ENCODE measurements at regions not wholly inside any gene's neighbourhood (a gene's known extent, or its start where the extent isn't known, plus 50 kb on each side); places are given as distances from the start of the nearest gene placed in this dataset.

DNA sequence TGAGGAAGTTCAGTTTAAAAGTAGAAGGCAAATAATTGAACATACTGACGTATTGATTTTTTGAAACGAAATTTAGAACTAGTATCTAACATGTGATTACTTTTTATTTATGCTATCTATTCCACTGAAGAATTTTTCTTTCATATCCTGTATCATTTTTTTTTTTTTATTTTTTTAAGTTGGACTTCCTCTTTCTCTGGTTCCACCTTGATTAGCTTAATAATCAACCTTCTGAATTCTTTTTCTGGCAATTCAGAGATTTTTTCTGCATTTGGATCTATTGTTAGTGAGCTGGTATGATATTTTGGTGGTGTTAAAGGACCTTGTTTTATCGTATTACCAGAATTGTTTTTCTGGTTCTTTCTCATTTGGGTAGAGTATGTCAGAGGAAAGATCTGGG, 411.2 kb downstream of the SOX11 start:
- no peak for DNase-seq (ENCODE audit: low spot score)
- Mint-ChIP-seq H3K4me1 (ENCODE audit: low read depth) (no peaks in the 10 kb centered on the region), H3K4me3 (ENCODE audit: unreplicated experiment) (no peak overlapping the region), H3K9me3 (ENCODE audit: low read depth) (peaks cover 10% of the 10 kb centered on the region), H3K27ac (ENCODE audit: unreplicated experiment) (no peak overlapping the region), H3K27me3 (ENCODE audit: low read depth) (no peaks in the 10 kb centered on the region), H3K36me3 (ENCODE audit: low read depth) (no peaks in the 10 kb centered on the region)
- TF ChIP-seq, protein P1, sequence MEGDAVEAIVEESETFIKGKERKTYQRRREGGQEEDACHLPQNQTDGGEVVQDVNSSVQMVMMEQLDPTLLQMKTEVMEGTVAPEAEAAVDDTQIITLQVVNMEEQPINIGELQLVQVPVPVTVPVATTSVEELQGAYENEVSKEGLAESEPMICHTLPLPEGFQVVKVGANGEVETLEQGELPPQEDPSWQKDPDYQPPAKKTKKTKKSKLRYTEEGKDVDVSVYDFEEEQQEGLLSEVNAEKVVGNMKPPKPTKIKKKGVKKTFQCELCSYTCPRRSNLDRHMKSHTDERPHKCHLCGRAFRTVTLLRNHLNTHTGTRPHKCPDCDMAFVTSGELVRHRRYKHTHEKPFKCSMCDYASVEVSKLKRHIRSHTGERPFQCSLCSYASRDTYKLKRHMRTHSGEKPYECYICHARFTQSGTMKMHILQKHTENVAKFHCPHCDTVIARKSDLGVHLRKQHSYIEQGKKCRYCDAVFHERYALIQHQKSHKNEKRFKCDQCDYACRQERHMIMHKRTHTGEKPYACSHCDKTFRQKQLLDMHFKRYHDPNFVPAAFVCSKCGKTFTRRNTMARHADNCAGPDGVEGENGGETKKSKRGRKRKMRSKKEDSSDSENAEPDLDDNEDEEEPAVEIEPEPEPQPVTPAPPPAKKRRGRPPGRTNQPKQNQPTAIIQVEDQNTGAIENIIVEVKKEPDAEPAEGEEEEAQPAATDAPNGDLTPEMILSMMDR (IDR thresholded peaks at IDR 0.05): no peak

DNA sequence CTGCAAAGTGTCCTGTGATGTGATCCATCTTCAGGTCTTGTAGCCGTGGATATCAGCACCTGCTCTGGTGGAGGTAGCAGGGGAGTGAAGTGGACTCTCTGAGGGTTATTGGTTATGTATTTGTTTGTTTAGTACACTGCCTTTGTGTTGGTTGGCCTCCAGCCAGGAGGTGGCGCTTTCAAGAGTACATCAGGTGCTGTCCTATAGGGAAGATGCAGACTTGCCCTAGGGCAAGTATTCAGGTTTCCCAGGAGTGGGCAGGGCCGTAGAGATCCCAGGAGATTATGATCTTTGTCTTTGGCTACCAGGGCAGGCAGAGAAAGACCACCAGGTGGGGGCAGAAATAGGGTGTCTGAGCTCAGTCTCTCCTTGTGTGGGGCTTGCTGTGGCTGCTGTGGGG, 411.8 kb downstream of the SOX11 start:
- no peak overlapping the region for H3K4me3 Mint-ChIP-seq (ENCODE audit: unreplicated experiment)
- DNase-seq (ENCODE audit: low spot score): no peak
- no peaks in the 10 kb centered on the region for H3K27me3 Mint-ChIP-seq (ENCODE audit: low read depth)
- H3K9me3 Mint-ChIP-seq (ENCODE audit: low read depth): peaks cover 10% of the 10 kb centered on the region
- TF ChIP-seq, protein P1 (IDR thresholded peaks at IDR 0.05): no peak
- no peaks in the 10 kb centered on the region for H3K4me1 Mint-ChIP-seq (ENCODE audit: low read depth)
- no peak overlapping the region for H3K27ac Mint-ChIP-seq (ENCODE audit: unreplicated experiment)
- no peaks in the 10 kb centered on the region for H3K36me3 Mint-ChIP-seq (ENCODE audit: low read depth)

DNA sequence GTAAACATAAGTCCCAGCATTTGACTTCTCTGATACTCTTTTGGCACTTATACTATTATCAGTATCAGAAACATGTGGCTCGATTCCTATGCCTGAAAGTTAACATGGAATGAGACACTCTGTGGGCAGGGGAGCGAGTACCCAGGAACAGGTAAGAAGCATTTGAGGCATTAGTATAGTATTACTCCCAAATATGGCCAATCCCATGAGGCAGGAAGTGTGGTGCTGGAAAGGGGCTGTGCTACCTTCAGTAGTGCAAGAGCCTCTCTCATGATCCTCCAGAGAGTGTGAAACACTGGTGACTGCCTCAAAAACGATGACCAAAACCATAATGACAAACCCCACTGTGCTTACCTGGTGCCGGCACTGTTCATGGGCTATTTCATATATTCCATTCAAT, 415.1 kb downstream of the SOX11 start:
- Mint-ChIP-seq H3K27ac (ENCODE audit: unreplicated experiment) (no peak overlapping the region), H3K27me3 (ENCODE audit: low read depth) (no peaks in the 10 kb centered on the region), H3K4me1 (ENCODE audit: low read depth) (no peaks in the 10 kb centered on the region), H3K4me3 (ENCODE audit: unreplicated experiment) (no peak overlapping the region), H3K36me3 (ENCODE audit: low read depth) (no peaks in the 10 kb centered on the region), H3K9me3 (ENCODE audit: low read depth) (peaks cover 6% of the 10 kb centered on the region)
- DNase-seq (ENCODE audit: low spot score): no peak
- TF ChIP-seq, protein P1 (IDR thresholded peaks at IDR 0.05): no peak

DNA sequence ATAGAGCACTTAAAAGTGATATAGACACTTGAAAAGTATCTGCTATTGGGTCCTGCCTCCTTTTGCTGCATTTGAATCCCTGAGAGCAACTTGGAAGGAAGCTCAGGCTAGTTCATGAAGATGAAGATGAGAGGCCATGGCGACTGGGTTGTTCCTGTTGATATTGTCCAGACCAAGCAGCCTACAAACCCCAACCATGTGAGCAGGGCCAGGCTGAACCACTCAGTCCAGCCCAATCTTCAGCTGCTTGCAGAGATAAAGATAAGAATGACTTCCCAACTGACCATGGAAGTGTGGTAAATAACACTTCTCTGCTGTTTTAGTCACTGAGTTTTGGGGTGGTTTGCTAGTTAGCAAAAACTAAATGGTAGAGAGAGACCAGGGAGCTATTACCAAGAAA, 417.6 kb downstream of the SOX11 start:
- Mint-ChIP-seq H3K27ac (ENCODE audit: unreplicated experiment) (no peak overlapping the region), H3K4me1 (ENCODE audit: low read depth) (no peaks in the 10 kb centered on the region), H3K4me3 (ENCODE audit: unreplicated experiment) (no peak overlapping the region), H3K27me3 (ENCODE audit: low read depth) (no peaks in the 10 kb centered on the region), H3K36me3 (ENCODE audit: low read depth) (no peaks in the 10 kb centered on the region), H3K9me3 (ENCODE audit: low read depth) (peaks cover 3% of the 10 kb centered on the region)
- no peak for DNase-seq (ENCODE audit: low spot score)
- TF ChIP-seq, protein P1 (IDR thresholded peaks at IDR 0.05): no peak

DNA sequence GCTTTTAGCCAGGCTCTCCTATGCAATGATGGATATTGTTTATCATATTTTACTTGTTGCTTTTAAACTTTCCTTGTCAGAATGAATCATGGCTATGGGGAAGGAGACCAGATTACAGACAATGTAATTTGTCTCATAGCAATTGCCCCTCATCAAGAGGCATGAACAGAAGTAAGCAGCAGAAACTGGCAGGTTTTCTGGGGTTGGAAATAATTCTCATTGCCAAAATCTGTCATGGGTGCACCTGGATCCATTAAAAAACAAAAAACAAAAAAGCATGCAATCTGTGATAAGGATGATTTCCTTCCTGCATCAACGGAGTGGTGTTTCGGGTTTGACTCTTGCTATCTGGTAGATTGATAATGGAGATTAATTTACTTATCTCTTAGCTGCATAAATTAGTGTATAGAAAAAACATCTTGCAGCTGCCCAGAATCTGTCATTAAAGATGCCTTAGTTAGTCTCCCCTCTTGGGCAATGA, 419.6 kb downstream of the SOX11 start:
- H3K27ac Mint-ChIP-seq (ENCODE audit: unreplicated experiment): no peak overlapping the region
- TF ChIP-seq, protein P1 (IDR thresholded peaks at IDR 0.05): no peak
- no peaks in the 10 kb centered on the region for H3K4me1 Mint-ChIP-seq (ENCODE audit: low read depth)
- no peaks in the 10 kb centered on the region for H3K27me3 Mint-ChIP-seq (ENCODE audit: low read depth)
- H3K4me3 Mint-ChIP-seq (ENCODE audit: unreplicated experiment): no peak overlapping the region
- peaks cover 3% of the 10 kb centered on the region for H3K9me3 Mint-ChIP-seq (ENCODE audit: low read depth)
- no peaks in the 10 kb centered on the region for H3K36me3 Mint-ChIP-seq (ENCODE audit: low read depth)
- no peak for DNase-seq (ENCODE audit: low spot score)

Data from chondrocyte (in vitro differentiated cells).